DND-41 (cell line): ENCODE measurements at regions not wholly inside any gene's neighbourhood (a gene's known extent, or its start where the extent isn't known, plus 50 kb on each side); places are given as distances from the start of the nearest gene placed in this dataset.

Source experiments
- ATAC-seq: fragments of 200-7000 bp; cut with Tn5 transposase; 3 replicates; pipeline ENCODE4 v1.9.1; 2021; ENCODE audit warnings: low read depth; ENCODE audit not compliant: insufficient read depth
- DNase-seq: peaks from one replicate; pipeline ENCODE4 v3.0.0-alpha.2; 2020
- H2AFZ ChIP-seq: 2 replicates; pipeline ENCODE4 v1.6.0; 2012; ENCODE audit warnings: low read depth, low read length
- H3K27ac ChIP-seq: 2 replicates; pipeline ENCODE4 v1.5.1; 2012; ENCODE audit warnings: low read length, inconsistent platforms
- H3K27me3 ChIP-seq: fragments of 200-600 bp; sonication (generic); 2 replicates; pipeline ENCODE4 v1.6.0; 2012; ENCODE audit warnings: low read length, mild to moderate bottlenecking, inconsistent platforms; ENCODE audit not compliant: insufficient read depth, poor library complexity
- H3K36me3 ChIP-seq: 2 replicates; pipeline ENCODE4 v1.5.1; 2012; ENCODE audit warnings: low read length, inconsistent platforms; ENCODE audit not compliant: insufficient read depth
- H3K4me1 ChIP-seq: 2 replicates; pipeline ENCODE4 v1.5.1; 2012; ENCODE audit warnings: mild to moderate bottlenecking, low read length; ENCODE audit not compliant: insufficient read depth
- H3K4me2 ChIP-seq: 2 replicates; pipeline ENCODE4 v1.6.0; 2012; ENCODE audit warnings: mild to moderate bottlenecking, moderate library complexity, low read length, inconsistent platforms; ENCODE audit not compliant: insufficient read depth
- H3K4me3 ChIP-seq, 2 experiments: fragments of 200-600 bp in 1 of 2; shearing (Covaris generic) in 1 of 2; 2 replicates each; pipeline ENCODE4 v1.5.1; 2012 to 2016; ENCODE audit warnings: inconsistent platforms in 2 of 2, low read length in 2 of 2, mild to moderate bottlenecking in 2 of 2, low read depth in 1 of 2, moderate library complexity in 1 of 2
- H3K79me2 ChIP-seq: 2 replicates; pipeline ENCODE4 v1.6.0; 2012; ENCODE audit warnings: low read length, inconsistent platforms; ENCODE audit not compliant: insufficient read depth
- H3K9ac ChIP-seq: 2 replicates; pipeline ENCODE4 v1.6.0; 2012; ENCODE audit warnings: low read depth, mild to moderate bottlenecking, inconsistent platforms, low read length, moderate library complexity
- H3K9me3 ChIP-seq: 2 replicates; pipeline ENCODE4 v1.5.1; 2012; ENCODE audit warnings: low read length, moderate library complexity, mild to moderate bottlenecking, inconsistent platforms; ENCODE audit not compliant: insufficient read depth, severe bottlenecking
- H4K20me1 ChIP-seq: 2 replicates; pipeline ENCODE4 v1.6.0; 2012; ENCODE audit warnings: low read length; ENCODE audit not compliant: insufficient read depth
- CTCF ChIP-seq: IDR thresholded peaks from 2 replicates; pipeline ENCODE4 v1.5.1; 2012; ENCODE audit warnings: borderline replicate concordance, low read length, moderate library complexity, mild to moderate bottlenecking; ENCODE audit not compliant: poor library complexity, severe bottlenecking; ENCODE audit errors: extremely low read depth
- EZH2 ChIP-seq: IDR thresholded peaks from 3 replicates; pipeline ENCODE4 v1.6.1; 2012; ENCODE audit warnings: borderline replicate concordance, low read depth, mild to moderate bottlenecking, moderate library complexity, low read length, inconsistent platforms; ENCODE audit not compliant: severe bottlenecking

DNA sequence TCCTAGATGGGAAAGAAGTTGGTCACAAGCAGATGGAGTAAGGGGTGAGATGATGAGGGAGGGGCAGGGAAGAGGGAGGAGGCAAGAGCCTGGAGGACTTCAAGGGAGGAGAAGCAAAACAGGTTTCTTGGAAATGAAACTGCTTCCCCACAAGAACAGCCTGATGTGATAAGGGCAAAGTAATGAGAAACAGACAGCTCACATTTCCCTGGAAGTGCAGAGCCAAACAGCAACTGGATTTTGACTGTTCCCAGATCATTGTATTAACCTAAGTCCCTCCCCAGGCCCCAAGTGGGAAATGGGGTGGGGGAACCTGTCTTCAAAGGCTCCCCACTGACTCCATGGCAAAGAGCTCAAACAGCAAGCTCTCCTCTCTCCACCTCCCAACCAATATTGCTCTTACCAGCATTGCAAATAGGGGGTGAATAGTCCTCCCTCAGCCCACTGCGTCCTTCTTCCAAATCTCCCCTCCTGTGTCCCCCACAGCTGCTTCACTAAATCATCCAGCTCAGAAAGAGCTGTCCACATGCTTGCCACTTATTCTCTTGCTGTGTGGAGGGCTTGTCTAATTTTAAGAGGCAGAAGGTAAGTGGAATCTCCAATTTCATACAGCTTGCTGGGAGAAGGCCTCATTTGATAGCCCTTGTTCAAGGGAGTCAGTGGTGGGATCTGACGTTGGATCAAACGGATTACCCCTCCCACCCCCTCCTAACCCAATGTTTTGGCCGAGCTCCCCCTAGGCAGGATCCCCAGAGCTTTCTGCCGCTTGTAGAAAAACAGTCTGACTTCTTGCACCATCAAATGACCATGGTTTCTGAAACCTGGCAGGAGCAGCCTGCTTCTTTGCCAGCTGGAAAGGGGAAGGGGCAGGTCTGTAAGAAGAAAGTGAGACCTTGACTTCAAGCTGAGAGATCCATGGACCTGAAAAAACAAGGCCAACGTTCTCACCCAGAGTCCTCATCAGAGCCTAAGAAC is 56.3 kb upstream of the SMIM36 start:
- H3K4me1 ChIP-seq = peaks cover 13% of the 10 kb centered on the region
- H3K36me3 ChIP-seq = no peaks in the 10 kb centered on the region
- H3K4me2 ChIP-seq = no peak overlapping the region
- H3K27ac ChIP-seq = no peak overlapping the region
- TF ChIP-seq EZH2 (no peak), CTCF (no peak)
- DNase-seq (peak; percentile 19), ATAC-seq (peak; percentile 49; the same call in 2 of the 3 replicates)
- H3K27me3 ChIP-seq = no peaks in the 10 kb centered on the region
- H3K9me3 ChIP-seq = no peaks in the 10 kb centered on the region
- H3K79me2 ChIP-seq = no peaks in the 10 kb centered on the region
- H2AFZ ChIP-seq = no peak overlapping the region; the same call in 1 of the 2 replicates
- H4K20me1 ChIP-seq = no peaks in the 10 kb centered on the region
- H3K4me3 ChIP-seq = no peak overlapping the region
- no peak overlapping the region for H3K9ac ChIP-seq

GRCh38 chr17:55564081-55564480 is 52.8 kb upstream of the SMIM36 start:
- no peaks in the 10 kb centered on the region for H3K79me2 ChIP-seq
- H3K27me3 ChIP-seq = no peaks in the 10 kb centered on the region
- no peak overlapping the region for H3K4me2 ChIP-seq
- no peaks in the 10 kb centered on the region for H4K20me1 ChIP-seq
- peaks cover 13% of the 10 kb centered on the region for H3K4me1 ChIP-seq
- TF ChIP-seq CTCF (no peak), EZH2 (no peak)
- H3K36me3 ChIP-seq = no peaks in the 10 kb centered on the region
- ATAC-seq = no peak
- H3K4me3 ChIP-seq = no peak overlapping the region
- H2AFZ ChIP-seq = no peak overlapping the region
- no peak overlapping the region for H3K9ac ChIP-seq
- DNase-seq = no peak
- H3K27ac ChIP-seq = no peak overlapping the region
- no peaks in the 10 kb centered on the region for H3K9me3 ChIP-seq

- Histone ChIP-seq H3K4me1 (peaks cover 13% of the 10 kb centered on the region), H3K9ac (no peak overlapping the region), H3K36me3 (no peaks in the 10 kb centered on the region), H3K27ac (no peak overlapping the region), H4K20me1 (no peaks in the 10 kb centered on the region), H3K27me3 (no peaks in the 10 kb centered on the region), H3K4me3 (no peak overlapping the region), H3K4me2 (no peak overlapping the region), H2AFZ (no peak overlapping the region), H3K79me2 (no peaks in the 10 kb centered on the region), H3K9me3 (no peaks in the 10 kb centered on the region)
- TF ChIP-seq CTCF = no peak
- no peak for TF ChIP-seq EZH2
- ATAC-seq (no peak), DNase-seq (no peak)
These were observed 52.1 kb upstream of the SMIM36 start for GRCh38 chr17:55563363-55563762.
